Hematopoietic multipotent progenitor cell treated with erythropoietin and hydrocortisone succinate and interleukin-3 and kit ligand, for 8 days (in vitro differentiated cells): ENCODE measurements at regions not wholly inside any gene's neighbourhood (a gene's known extent, or its start where the extent isn't known, plus 50 kb on each side); places are given as distances from the start of the nearest gene placed in this dataset.
"Not testable (repeated sequence)": the region's sequence is repeated elsewhere in the genome, so short reads cannot be mapped to it uniquely, and the experiment has no call there.

Experiments
- DNase-seq: peaks from one replicate; pipeline ENCODE4 v3.0.0-alpha.2; 2015

- DNase-seq = no peak
Measured at GRCh38 chr15:70602834-70603560, 160.4 kb downstream of the UACA start.

- no peak for DNase-seq
Measured at GRCh38 chr15:70602281-70602680, 161.1 kb downstream of the UACA start.

- DNase-seq = no peak
Measured at GRCh38 chr15:70597945-70598344, 165.4 kb downstream of the UACA start.

- no peak for DNase-seq
Measured at GRCh38 chr15:70597056-70597603, 166.2 kb downstream of the UACA start.

- DNase-seq = no peak
Measured at GRCh38 chr15:70596354-70597055, 166.9 kb downstream of the UACA start.

GRCh38 chr15:70593795-70594194, 169.6 kb downstream of the UACA start:
- DNase-seq = no peak

GRCh38 chr15:70589728-70590127, 173.6 kb downstream of the UACA start:
- DNase-seq = no peak

GRCh38 chr15:70589221-70589620, 174.1 kb downstream of the UACA start:
- no peak for DNase-seq

- no peak for DNase-seq
Measured at GRCh38 chr15:70588613-70589012, 174.7 kb downstream of the UACA start.

- DNase-seq = no peak
Measured at GRCh38 chr15:70587896-70588567, 175.3 kb downstream of the UACA start.

GRCh38 chr15:70587012-70587634, 176.2 kb downstream of the UACA start:
- not testable (repeated sequence) for DNase-seq

GRCh38 chr15:70586241-70586640, 177.1 kb downstream of the UACA start:
- DNase-seq = no peak

- no peak for DNase-seq
Measured at GRCh38 chr15:70585707-70586034, 177.7 kb downstream of the UACA start.

- DNase-seq = no peak
Measured at GRCh38 chr15:70584838-70585706, 178.3 kb downstream of the UACA start.

- DNase-seq = no peak
Measured at GRCh38 chr15:70584441-70584837, 178.9 kb downstream of the UACA start.

- DNase-seq = no peak
Measured at GRCh38 chr15:70583006-70583405, 180.4 kb downstream of the UACA start.

GRCh38 chr15:70582143-70582945, 181.0 kb downstream of the UACA start:
- no peak for DNase-seq

- DNase-seq = no peak
Measured at GRCh38 chr15:70580958-70581357, 182.4 kb downstream of the UACA start.

GRCh38 chr15:70580286-70580685, 183.1 kb downstream of the UACA start:
- DNase-seq = no peak

GRCh38 chr15:70579766-70580165, 183.6 kb downstream of the UACA start:
- no peak for DNase-seq

GRCh38 chr15:70578196-70578595, 185.2 kb downstream of the UACA start:
- DNase-seq = no peak
